ENCODE measurements at regions not wholly inside any gene's neighbourhood (a gene's known extent, or its start where the extent isn't known, plus 50 kb on each side); places are given as distances from the start of the nearest gene placed in this dataset.

DNA sequence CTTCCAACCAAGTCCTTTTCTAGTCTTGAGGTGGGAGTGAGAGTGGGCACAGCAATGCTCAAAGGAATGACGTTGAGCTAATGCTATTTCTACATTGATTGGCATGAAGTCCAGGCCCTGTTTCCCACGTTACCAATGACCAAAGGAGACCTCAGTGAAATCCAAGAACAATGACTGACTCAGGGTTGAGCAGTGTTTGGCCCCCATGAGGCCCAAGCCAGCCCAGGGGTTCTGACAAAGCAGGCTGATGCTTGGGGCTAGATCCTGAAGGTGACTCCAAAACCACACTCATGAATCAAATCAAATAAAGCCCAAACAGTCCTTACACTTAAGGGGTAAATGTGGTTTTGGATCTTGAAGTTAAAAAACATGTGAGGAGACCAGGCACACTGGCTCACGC, 278.5 kb upstream of the GJB5 start:
- no peaks in the 10 kb centered on the region for H3K27me3 ChIP-seq (ENCODE audit: insufficient read depth)
- ATAC-seq (no peak), DNase-seq (ENCODE audit: low spot score) (no peak)
- Mint-ChIP-seq H3K36me3 (ENCODE audit: low read depth) (no peaks in the 10 kb centered on the region), H3K27me3 (ENCODE audit: insufficient read depth, low read depth, poor library complexity) (peaks cover 6% of the 10 kb centered on the region), H3K9me3 (no peaks in the 10 kb centered on the region; the same call in 2 of the 3 replicates), H3K4me1 (peaks cover 7% of the 10 kb centered on the region; the same call in 2 of the 3 replicates), H3K4me3 (no peak overlapping the region), H3K27ac (no peak overlapping the region)
- H3K9me2 ChIP-seq (ENCODE audit: insufficient read depth), result no peaks in the 10 kb centered on the region
- H3K27ac ChIP-seq (ENCODE audit: low read depth), result no peak overlapping the region
- H3K4me1 ChIP-seq (ENCODE audit: insufficient read depth), result no peaks in the 10 kb centered on the region
- no peak overlapping the region for H3K4me3 ChIP-seq
- H4K20me1 ChIP-seq (replicated peaks; ENCODE audit: insufficient read depth), result no peaks in the 10 kb centered on the region
- no peak overlapping the region for H3K4me2 ChIP-seq
- no peak overlapping the region for H2AFZ ChIP-seq
- H3K36me3 ChIP-seq (ENCODE audit: insufficient read depth), result no peaks in the 10 kb centered on the region
- no peaks in the 10 kb centered on the region for H3K79me2 ChIP-seq (replicated peaks; ENCODE audit: insufficient read depth)
- TF ChIP-seq JUNB (IDR thresholded peaks at IDR 0.05; ENCODE audit: unreplicated experiment), result no peak
- no peak for TF ChIP-seq CREB1 (CRISPR knock-in tag; IDR thresholded peaks at IDR 0.05; ENCODE audit: low read depth)
- TF ChIP-seq, protein P1, sequence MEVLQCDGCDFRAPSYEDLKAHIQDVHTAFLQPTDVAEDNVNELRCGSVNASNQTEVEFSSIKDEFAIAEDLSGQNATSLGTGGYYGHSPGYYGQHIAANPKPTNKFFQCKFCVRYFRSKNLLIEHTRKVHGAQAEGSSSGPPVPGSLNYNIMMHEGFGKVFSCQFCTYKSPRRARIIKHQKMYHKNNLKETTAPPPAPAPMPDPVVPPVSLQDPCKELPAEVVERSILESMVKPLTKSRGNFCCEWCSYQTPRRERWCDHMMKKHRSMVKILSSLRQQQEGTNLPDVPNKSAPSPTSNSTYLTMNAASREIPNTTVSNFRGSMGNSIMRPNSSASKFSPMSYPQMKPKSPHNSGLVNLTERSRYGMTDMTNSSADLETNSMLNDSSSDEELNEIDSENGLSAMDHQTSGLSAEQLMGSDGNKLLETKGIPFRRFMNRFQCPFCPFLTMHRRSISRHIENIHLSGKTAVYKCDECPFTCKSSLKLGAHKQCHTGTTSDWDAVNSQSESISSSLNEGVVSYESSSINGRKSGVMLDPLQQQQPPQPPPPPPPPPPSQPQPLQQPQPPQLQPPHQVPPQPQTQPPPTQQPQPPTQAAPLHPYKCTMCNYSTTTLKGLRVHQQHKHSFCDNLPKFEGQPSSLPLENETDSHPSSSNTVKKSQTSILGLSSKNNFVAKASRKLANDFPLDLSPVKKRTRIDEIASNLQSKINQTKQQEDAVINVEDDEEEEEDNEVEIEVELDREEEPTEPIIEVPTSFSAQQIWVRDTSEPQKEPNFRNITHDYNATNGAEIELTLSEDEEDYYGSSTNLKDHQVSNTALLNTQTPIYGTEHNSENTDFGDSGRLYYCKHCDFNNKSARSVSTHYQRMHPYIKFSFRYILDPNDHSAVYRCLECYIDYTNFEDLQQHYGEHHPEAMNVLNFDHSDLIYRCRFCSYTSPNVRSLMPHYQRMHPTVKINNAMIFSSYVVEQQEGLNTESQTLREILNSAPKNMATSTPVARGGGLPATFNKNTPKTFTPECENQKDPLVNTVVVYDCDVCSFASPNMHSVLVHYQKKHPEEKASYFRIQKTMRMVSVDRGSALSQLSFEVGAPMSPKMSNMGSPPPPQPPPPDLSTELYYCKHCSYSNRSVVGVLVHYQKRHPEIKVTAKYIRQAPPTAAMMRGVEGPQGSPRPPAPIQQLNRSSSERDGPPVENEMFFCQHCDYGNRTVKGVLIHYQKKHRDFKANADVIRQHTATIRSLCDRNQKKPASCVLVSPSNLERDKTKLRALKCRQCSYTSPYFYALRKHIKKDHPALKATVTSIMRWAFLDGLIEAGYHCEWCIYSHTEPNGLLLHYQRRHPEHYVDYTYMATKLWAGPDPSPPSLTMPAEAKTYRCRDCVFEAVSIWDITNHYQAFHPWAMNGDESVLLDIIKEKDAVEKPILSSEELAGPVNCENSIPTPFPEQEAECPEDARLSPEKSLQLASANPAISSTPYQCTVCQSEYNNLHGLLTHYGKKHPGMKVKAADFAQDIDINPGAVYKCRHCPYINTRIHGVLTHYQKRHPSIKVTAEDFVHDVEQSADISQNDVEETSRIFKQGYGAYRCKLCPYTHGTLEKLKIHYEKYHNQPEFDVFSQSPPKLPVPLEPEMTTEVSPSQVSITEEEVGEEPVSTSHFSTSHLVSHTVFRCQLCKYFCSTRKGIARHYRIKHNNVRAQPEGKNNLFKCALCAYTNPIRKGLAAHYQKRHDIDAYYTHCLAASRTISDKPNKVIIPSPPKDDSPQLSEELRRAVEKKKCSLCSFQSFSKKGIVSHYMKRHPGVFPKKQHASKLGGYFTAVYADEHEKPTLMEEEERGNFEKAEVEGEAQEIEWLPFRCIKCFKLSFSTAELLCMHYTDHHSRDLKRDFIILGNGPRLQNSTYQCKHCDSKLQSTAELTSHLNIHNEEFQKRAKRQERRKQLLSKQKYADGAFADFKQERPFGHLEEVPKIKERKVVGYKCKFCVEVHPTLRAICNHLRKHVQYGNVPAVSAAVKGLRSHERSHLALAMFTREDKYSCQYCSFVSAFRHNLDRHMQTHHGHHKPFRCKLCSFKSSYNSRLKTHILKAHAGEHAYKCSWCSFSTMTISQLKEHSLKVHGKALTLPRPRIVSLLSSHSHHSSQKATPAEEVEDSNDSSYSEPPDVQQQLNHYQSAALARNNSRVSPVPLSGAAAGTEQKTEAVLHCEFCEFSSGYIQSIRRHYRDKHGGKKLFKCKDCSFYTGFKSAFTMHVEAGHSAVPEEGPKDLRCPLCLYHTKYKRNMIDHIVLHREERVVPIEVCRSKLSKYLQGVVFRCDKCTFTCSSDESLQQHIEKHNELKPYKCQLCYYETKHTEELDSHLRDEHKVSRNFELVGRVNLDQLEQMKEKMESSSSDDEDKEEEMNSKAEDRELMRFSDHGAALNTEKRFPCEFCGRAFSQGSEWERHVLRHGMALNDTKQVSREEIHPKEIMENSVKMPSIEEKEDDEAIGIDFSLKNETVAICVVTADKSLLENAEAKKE (CRISPR knock-in tag; IDR thresholded peaks at IDR 0.05), result no peak
- TF ChIP-seq, protein P2, sequence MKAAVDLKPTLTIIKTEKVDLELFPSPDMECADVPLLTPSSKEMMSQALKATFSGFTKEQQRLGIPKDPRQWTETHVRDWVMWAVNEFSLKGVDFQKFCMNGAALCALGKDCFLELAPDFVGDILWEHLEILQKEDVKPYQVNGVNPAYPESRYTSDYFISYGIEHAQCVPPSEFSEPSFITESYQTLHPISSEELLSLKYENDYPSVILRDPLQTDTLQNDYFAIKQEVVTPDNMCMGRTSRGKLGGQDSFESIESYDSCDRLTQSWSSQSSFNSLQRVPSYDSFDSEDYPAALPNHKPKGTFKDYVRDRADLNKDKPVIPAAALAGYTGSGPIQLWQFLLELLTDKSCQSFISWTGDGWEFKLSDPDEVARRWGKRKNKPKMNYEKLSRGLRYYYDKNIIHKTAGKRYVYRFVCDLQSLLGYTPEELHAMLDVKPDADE (IDR thresholded peaks at IDR 0.05), result no peak
- TF ChIP-seq EZH2 (IDR thresholded peaks at IDR 0.05; ENCODE audit: low read depth, unreplicated experiment), result no peak
- no peak for TF ChIP-seq ZNF114 (CRISPR knock-in tag; IDR thresholded peaks at IDR 0.05)
- TF ChIP-seq, protein P3, sequence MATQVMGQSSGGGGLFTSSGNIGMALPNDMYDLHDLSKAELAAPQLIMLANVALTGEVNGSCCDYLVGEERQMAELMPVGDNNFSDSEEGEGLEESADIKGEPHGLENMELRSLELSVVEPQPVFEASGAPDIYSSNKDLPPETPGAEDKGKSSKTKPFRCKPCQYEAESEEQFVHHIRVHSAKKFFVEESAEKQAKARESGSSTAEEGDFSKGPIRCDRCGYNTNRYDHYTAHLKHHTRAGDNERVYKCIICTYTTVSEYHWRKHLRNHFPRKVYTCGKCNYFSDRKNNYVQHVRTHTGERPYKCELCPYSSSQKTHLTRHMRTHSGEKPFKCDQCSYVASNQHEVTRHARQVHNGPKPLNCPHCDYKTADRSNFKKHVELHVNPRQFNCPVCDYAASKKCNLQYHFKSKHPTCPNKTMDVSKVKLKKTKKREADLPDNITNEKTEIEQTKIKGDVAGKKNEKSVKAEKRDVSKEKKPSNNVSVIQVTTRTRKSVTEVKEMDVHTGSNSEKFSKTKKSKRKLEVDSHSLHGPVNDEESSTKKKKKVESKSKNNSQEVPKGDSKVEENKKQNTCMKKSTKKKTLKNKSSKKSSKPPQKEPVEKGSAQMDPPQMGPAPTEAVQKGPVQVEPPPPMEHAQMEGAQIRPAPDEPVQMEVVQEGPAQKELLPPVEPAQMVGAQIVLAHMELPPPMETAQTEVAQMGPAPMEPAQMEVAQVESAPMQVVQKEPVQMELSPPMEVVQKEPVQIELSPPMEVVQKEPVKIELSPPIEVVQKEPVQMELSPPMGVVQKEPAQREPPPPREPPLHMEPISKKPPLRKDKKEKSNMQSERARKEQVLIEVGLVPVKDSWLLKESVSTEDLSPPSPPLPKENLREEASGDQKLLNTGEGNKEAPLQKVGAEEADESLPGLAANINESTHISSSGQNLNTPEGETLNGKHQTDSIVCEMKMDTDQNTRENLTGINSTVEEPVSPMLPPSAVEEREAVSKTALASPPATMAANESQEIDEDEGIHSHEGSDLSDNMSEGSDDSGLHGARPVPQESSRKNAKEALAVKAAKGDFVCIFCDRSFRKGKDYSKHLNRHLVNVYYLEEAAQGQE (IDR thresholded peaks at IDR 0.05; ENCODE audit: unreplicated experiment), result no peak
- no peak for TF ChIP-seq ZNF331 (CRISPR knock-in tag; IDR thresholded peaks at IDR 0.05; ENCODE audit: low read depth)
- no peak for TF ChIP-seq NANOG (IDR thresholded peaks at IDR 0.05; ENCODE audit: borderline replicate concordance)
- TF ChIP-seq EZH2phosphoT487 (IDR thresholded peaks at IDR 0.05; ENCODE audit: unreplicated experiment), result no peak
- TF ChIP-seq STAT1 (IDR thresholded peaks at IDR 0.05; ENCODE audit: unreplicated experiment), result no peak
- TF ChIP-seq, protein P4, sequence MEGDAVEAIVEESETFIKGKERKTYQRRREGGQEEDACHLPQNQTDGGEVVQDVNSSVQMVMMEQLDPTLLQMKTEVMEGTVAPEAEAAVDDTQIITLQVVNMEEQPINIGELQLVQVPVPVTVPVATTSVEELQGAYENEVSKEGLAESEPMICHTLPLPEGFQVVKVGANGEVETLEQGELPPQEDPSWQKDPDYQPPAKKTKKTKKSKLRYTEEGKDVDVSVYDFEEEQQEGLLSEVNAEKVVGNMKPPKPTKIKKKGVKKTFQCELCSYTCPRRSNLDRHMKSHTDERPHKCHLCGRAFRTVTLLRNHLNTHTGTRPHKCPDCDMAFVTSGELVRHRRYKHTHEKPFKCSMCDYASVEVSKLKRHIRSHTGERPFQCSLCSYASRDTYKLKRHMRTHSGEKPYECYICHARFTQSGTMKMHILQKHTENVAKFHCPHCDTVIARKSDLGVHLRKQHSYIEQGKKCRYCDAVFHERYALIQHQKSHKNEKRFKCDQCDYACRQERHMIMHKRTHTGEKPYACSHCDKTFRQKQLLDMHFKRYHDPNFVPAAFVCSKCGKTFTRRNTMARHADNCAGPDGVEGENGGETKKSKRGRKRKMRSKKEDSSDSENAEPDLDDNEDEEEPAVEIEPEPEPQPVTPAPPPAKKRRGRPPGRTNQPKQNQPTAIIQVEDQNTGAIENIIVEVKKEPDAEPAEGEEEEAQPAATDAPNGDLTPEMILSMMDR (conservative IDR thresholded peaks at IDR 0.05; ENCODE audit: low read depth in 2 of 2), result no peak
- H3F3A ChIP-seq (replicated peaks; ENCODE audit: low read depth), result no peaks in the 10 kb centered on the region

All from GM23338 (cell line).